ENCODE measurements at regions not wholly inside any gene's neighbourhood (a gene's known extent, or its start where the extent isn't known, plus 50 kb on each side); places are given as distances from the start of the nearest gene placed in this dataset.

DNA sequence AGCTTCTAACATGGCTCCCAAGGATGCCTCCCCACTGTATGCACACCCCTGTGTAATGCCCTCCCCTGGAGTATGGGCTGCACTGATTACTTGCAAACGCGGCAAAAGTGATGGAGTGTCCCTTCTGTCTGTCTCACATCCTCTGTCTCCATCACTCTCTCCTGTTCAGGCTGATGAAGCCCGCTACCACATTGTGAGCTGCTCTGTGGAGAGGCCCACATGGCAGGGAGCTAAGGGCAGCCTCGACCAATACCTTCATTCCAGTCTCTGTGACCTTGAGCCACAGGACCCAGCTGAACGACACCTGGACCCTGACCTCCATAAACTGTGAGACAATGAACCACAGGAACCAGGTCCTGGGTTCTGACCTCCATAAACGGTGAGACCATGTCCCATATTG is 154.1 kb upstream of the ETV3 start:
- TF ChIP-seq CTCF (IDR thresholded peaks at IDR 0.05) (no peak), POLR2A (IDR thresholded peaks at IDR 0.05) (no peak), POLR2AphosphoS5 (IDR thresholded peaks at IDR 0.05) (no peak)

Measured in prostate gland (tissue), 2 donors.